AG20443 (cell line): ENCODE measurements at regions not wholly inside any gene's neighbourhood (a gene's known extent, or its start where the extent isn't known, plus 50 kb on each side); places are given as distances from the start of the nearest gene placed in this dataset.

ENCODE experiments used
- DNase-seq: peaks from one replicate; pipeline ENCODE4 v3.0.0; 2012; ENCODE audit warnings: low spot score, mixed read lengths

DNA sequence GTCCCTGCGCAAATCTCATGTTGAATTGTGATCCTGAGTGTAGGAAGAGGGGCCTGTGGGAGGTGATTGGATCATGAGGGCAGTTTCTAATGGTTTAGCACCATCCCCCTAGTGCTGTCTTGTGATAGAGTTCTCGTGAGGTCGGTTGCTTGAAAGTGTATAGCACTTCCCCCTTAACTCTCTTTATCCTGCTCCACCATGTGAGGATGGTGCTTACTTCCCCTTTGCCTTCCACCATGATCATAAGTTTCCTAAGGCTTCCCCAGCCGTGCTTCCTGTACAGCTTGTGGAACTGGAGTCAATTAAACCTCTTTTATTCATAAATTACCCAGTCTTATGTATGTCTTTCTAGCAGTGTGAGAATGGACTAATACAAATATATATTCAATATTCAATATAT lies 303.7 kb upstream of the SEL1L start:
- no peak for DNase-seq

DNA sequence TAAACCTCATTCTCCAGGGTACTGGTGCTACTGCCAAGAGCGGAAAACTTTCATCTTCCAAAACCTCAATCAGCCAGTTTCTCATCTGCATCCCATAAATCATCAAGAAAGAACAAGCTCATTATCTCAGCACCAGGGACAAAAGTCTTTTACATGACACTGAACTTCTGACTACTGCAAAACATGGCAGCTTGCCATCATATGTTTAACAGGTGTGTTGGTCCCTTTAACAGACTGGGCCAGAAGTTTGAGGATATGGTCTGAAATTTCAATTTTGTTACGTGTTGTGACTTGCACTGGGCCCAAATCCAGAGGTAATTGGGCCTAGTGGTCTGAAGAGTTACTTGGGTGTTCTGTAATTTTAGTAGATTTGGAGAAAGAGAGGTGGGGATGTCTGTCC lies 305.4 kb upstream of the SEL1L start:
- DNase-seq: no peak

DNA sequence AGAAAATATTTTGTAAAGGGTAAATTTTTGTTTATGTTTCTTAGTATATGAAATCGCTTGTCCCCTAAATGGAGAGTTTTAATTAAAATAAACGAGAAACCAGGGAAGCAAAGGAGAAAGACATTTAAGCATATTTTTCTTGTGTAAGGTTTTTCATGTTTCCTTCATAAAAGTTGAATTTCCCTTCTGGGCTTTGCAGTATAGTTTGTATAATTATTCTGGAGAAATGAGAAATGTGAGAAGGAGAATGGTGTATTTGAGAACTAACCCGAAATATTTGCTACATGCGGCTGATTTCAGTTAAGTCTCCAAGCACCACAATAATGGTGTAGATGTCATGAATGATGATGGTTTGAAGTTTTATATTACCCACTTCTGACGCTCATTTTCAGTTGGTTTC lies 307.7 kb upstream of the SEL1L start:
- no peak for DNase-seq

- no peak for DNase-seq
Observed at GRCh38 chr14:81849714-81850113, 316.1 kb upstream of the SEL1L start.

DNA sequence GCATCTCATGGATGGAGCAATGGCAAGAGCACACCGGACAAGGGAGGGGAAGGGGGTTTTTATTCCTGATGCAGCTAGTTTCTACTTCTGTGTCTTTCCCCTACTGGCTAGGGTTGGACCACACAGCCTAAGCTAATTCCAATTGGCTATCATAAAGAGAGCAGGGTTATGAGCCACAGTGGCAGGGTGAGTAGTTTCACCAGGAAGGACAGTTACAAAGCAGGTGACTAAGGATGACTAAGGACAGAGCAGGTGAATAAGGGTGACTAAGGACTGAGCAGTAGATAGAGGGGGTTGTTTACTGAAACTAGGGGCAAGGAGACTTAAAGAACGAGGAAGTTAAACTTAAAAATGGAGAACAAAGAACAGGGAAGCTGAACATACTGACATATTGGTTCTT lies 321.4 kb upstream of the SEL1L start:
- DNase-seq: no peak

GRCh38 chr14:81859046-81859445 lies 325.4 kb upstream of the SEL1L start:
- no peak for DNase-seq

GRCh38 chr14:81868172-81868571 lies 334.5 kb upstream of the SEL1L start:
- DNase-seq: no peak

GRCh38 chr14:81871706-81872105 lies 338.1 kb upstream of the SEL1L start:
- DNase-seq: no peak

DNA sequence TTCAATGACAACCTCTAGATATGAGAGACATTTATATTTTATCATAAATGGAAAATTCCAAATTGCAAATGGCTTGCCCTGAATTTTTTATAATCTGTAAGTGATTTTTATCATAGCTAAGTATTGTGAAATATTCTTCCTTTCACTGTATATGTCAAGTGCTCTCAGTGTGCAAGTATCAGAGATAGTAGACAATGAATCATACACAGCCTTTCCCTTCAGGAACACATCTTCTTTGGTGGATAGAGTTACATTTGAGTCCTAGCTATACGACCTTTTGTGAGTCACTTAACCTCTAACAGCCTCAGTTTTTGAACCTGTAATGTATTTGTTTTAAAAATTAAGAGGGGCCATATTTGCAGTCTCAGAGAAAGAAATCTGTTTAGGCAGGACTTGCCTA lies 350.7 kb upstream of the SEL1L start:
- no peak for DNase-seq

- no peak for DNase-seq
Observed at GRCh38 chr14:81886588-81886987, 352.9 kb upstream of the SEL1L start.

GRCh38 chr14:81889529-81889928 lies 355.9 kb upstream of the SEL1L start:
- DNase-seq: no peak

- DNase-seq: no peak
Observed at GRCh38 chr14:81890020-81890419, 356.4 kb upstream of the SEL1L start.

- DNase-seq: no peak
Observed at GRCh38 chr14:81903477-81903876, 369.8 kb upstream of the SEL1L start.

DNA sequence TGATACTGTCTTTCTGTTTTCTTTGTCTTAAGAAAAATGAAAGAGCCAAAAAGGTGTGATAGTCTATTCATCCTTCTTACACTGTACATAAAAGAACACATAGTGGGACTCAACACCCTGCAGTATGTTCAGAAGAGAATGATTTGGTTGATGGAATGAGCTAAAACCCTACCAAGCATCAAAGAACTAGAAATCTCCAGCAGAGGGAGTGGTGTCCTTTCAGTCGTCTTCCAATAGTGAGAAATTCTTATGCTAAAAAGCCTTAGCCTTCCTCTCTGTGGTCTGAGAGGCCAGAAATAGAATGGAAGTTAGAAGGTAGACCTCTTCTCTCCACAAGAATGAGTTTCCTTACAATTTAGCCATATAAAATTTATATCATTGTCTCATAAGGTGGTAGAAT lies 393.4 kb upstream of the SEL1L start:
- no peak for DNase-seq

GRCh38 chr14:81931828-81932227 lies 398.2 kb upstream of the SEL1L start:
- no peak for DNase-seq

DNA sequence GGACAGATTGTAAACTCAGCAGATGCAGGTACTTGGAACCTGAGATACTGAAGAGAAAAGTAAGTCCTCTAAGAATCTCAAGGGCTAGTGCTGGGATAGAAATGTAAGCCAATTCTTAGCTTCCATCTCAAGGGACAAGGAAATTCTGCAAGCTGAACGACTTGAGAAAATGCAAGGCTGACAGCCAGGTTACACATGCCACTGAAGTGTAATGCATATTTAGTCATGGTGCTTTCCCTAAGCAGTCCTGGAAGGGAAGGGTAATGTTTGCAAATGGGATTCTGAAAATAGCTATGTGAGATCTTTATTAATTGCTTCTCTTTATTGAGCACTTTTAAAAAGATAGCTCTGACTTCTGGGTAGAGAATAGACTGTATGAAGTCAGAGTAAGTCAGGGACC lies 402.7 kb upstream of the SEL1L start:
- DNase-seq: no peak

GRCh38 chr14:81936902-81937301 lies 403.2 kb upstream of the SEL1L start:
- DNase-seq: no peak

DNA sequence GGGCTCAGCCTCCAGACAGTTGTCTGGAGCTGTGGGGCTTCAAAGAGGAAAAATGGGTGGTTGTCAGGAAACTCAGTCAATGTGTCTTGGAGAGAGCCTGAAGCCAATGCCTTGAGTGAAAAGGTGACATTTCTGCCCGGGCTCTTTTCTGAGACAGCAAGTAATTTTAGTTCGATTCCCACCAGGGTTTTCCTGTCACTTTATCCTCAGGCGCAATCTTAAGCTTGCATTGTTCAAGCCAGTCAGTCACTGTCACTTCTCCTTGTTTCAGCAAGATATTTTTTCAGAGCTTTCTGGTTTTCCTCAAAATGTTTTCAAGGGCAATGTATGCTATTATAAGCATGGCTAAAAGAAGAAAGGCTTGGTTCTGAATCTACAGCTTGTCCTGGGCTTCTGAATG lies 404.7 kb upstream of the SEL1L start:
- DNase-seq: no peak

DNA sequence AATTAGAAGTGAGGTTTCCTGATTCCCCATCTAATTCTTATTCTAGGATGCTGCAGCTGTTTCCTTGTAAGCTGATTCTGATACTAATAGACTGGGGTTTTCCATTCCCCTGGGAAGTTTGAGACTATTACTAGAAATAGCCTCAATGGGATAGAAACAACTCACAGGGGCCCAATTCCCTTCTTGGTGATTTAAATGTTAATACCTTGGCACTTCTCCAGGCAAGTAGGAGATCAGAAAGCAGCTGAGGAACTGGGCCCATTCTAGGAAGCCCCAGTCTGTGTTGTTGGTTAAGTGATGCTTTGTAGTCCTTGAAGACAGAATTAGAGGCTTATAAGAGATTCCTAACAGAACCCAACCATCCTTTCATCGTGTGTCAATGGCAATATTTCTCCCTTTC lies 407.0 kb upstream of the SEL1L start:
- no peak for DNase-seq

- no peak for DNase-seq
Observed at GRCh38 chr14:81942071-81942470, 408.4 kb upstream of the SEL1L start.

GRCh38 chr14:81946375-81946774 lies 412.7 kb upstream of the SEL1L start:
- no peak for DNase-seq

- DNase-seq: no peak
Observed at GRCh38 chr14:81946834-81947798, 413.5 kb upstream of the SEL1L start.

DNA sequence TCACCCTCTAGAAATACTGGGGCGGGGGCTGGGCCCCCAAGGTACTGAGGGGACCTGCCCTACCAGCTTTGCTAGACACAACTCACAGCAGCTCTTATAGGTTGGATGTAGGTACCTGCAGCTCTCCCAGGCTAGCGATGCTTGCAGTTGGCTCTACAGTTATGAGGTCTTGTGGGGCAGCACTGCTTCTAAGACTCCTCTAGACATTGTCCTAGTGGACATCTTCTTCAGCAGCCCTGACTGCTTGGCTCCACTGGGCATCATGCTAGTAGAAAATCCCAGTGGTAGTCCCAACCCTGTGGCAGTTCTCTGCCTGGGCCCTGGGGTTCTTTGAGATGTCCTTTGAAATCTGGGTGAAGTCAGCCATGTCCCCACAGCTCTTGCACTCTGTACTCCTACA lies 419.3 kb upstream of the SEL1L start:
- DNase-seq: no peak

DNA sequence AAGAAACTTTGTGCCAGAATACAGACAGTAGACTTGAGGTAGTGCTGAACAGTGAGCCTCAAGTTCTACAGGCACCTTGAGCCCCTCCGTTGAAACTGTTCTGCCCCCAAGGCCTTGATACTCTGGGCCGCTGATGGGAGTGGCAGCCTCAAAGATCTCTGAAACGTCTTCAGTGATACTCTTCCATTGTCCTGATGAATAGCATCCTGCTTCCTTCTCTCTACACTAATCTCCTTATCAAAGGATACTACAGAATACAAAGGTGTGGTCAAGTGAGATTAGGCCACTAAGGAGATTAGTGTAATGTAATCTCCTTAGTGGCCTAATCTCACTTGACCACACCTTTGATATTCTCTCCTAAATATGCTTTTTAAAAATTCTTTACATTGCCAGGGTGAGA lies 419.8 kb upstream of the SEL1L start:
- no peak for DNase-seq
